ENCODE measurements at regions not wholly inside any gene's neighbourhood (a gene's known extent, or its start where the extent isn't known, plus 50 kb on each side); places are given as distances from the start of the nearest gene placed in this dataset.
"Not testable (repeated sequence)": the region's sequence is repeated elsewhere in the genome, so short reads cannot be mapped to it uniquely, and the experiment has no call there.

DNA sequence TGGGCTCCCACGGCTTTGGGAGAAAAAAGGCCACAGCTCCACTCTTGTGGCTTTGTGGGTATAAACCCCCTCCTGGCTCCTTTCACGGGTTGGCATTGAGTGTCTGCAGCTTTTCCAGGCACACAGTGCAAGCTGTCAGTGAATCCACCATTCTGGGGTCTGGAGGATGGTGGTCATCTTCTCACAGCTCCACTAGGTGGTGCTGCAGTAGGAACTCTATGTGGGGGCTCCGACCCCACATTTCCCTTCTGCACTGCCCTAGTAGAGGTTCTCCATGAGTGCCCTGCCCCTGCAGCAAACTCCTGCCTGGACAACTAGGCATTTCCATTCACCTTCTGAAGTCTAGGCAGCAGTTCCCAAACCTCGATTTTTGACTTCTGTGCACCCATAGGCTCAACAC, 104.5 kb downstream of the ART5 start:
- not testable (repeated sequence) for H3K4me1 ChIP-seq (ENCODE audit: control insufficient read depth, insufficient read depth, low read length); H3K9me3 ChIP-seq (ENCODE audit: control insufficient read depth, low read length); H3K27me3 ChIP-seq (ENCODE audit: control insufficient read depth, insufficient read depth, low read length); H3K9ac ChIP-seq (ENCODE audit: low read length); H3K36me3 ChIP-seq (ENCODE audit: control insufficient read depth, insufficient read depth, low read length); H3K4me3 ChIP-seq (ENCODE audit: low read length)

DNA sequence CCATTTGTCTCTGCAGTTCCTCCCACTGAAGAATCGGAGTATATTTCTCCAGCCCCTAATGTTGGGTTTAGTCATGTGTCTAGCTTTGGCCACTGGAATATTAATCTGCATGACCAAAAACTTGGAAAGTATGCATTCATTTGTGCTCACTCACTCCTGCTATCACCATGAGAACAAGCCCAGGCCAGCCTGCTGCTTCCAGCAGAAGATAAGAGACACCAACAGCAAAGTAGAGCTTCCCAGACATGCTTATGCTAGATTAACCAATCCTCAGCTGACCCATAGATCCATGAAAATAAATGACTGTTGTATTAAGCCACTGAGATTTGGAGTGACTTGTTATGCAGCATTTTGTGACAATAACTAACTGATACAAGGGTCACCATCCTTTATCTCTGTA, 108.8 kb downstream of the ART5 start:
- not testable (repeated sequence) for H3K27me3 ChIP-seq (ENCODE audit: control insufficient read depth, insufficient read depth, low read length); H3K4me3 ChIP-seq (ENCODE audit: low read length); H3K36me3 ChIP-seq (ENCODE audit: control insufficient read depth, insufficient read depth, low read length); H3K4me1 ChIP-seq (ENCODE audit: control insufficient read depth, insufficient read depth, low read length); H3K9me3 ChIP-seq (ENCODE audit: control insufficient read depth, low read length); H3K9ac ChIP-seq (ENCODE audit: low read length)

DNA sequence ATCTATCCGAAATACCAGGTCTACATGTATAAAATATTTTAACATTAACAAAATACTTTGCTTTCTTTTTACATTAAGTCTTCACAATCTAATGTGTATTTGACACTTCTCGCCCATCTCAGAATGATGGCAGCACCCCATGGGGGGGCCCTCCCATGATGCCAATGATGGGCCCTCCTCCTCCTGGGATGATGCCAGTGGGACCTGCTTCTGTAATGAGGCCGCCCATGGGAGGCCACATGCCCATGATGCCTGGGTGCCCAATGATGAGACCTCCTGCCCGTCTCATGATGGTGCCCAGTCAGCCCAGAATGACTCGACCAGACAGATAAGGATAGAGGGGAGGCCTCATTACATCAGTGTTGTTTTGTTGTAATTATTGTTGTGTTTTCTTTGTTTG, 110.5 kb downstream of the ART5 start:
- not testable (repeated sequence) for H3K9ac ChIP-seq (ENCODE audit: low read length); H3K4me3 ChIP-seq (ENCODE audit: low read length); H3K27me3 ChIP-seq (ENCODE audit: control insufficient read depth, insufficient read depth, low read length); H3K36me3 ChIP-seq (ENCODE audit: control insufficient read depth, insufficient read depth, low read length); H3K4me1 ChIP-seq (ENCODE audit: control insufficient read depth, insufficient read depth, low read length); H3K9me3 ChIP-seq (ENCODE audit: control insufficient read depth, low read length)

DNA sequence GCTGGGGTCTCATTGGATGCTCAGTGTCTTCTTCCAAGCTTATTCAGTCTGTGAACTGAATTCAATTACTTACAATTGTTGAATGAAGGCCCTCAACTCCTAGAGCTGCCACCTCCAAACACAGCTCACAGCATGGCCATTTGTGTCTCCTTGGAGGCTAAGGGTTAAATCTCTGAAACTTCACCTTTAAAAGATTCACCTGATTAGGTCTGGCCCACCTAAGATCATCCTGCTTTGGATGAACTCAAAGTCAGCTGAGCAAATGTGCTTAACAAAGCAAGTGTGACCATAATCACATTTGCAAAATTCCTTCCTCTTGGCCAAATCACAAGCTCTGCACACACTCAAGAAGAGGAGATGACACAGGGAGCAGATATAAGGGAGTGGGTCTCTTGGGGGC, 118.2 kb downstream of the ART5 start:
- not testable (repeated sequence) for H3K9ac ChIP-seq (ENCODE audit: low read length); H3K4me1 ChIP-seq (ENCODE audit: control insufficient read depth, insufficient read depth, low read length); H3K27me3 ChIP-seq (ENCODE audit: control insufficient read depth, insufficient read depth, low read length); H3K36me3 ChIP-seq (ENCODE audit: control insufficient read depth, insufficient read depth, low read length); H3K9me3 ChIP-seq (ENCODE audit: control insufficient read depth, low read length); H3K4me3 ChIP-seq (ENCODE audit: low read length)

DNA sequence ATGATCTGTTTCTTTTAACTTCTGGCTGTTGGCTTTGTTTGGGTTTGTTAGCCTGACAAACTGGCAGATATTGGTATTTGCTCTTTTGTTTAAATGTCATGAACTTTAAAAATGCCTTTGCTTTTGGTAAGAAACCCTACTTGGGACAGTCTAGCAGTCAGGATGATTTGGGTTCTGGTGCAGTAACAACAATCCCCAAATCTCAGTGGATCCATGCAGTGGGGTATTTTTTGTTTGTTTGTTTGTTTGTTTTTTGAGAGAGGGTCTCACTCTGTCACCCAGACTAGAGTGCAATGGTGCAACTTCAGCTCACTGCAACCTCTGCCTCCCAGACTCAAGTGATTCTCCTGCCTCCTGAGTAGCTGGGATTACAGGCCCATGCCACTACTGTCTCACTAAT, 120.9 kb downstream of the ART5 start:
- H3K27me3 ChIP-seq (ENCODE audit: control insufficient read depth, insufficient read depth, low read length); H3K36me3 ChIP-seq (ENCODE audit: control insufficient read depth, insufficient read depth, low read length); H3K9me3 ChIP-seq (ENCODE audit: control insufficient read depth, low read length); H3K4me1 ChIP-seq (ENCODE audit: control insufficient read depth, insufficient read depth, low read length); H3K9ac ChIP-seq (ENCODE audit: low read length); H3K4me3 ChIP-seq (ENCODE audit: low read length): not testable (repeated sequence)

DNA sequence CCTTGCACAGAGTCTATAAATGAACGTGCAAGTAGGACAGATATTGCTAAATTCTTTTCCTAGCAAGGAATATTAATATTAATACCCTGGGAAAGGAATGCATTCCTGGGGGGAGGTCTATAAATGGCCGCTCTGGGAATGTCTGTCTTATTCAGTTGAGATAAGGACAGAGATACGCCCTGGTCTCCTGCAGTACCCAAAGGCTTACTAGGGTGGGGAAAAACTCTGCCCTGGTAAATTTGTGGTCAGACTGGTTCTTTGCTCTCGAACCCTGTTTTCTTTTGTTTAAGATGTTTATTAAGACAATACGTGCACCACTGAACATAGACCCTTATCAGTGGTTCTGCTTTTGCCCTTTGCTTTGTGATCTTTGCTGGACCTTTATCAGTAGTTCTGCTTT, 122.0 kb downstream of the ART5 start:
- not testable (repeated sequence) for H3K9me3 ChIP-seq (ENCODE audit: control insufficient read depth, low read length); H3K9ac ChIP-seq (ENCODE audit: low read length); H3K4me1 ChIP-seq (ENCODE audit: control insufficient read depth, insufficient read depth, low read length); H3K4me3 ChIP-seq (ENCODE audit: low read length); H3K36me3 ChIP-seq (ENCODE audit: control insufficient read depth, insufficient read depth, low read length); H3K27me3 ChIP-seq (ENCODE audit: control insufficient read depth, insufficient read depth, low read length)

DNA sequence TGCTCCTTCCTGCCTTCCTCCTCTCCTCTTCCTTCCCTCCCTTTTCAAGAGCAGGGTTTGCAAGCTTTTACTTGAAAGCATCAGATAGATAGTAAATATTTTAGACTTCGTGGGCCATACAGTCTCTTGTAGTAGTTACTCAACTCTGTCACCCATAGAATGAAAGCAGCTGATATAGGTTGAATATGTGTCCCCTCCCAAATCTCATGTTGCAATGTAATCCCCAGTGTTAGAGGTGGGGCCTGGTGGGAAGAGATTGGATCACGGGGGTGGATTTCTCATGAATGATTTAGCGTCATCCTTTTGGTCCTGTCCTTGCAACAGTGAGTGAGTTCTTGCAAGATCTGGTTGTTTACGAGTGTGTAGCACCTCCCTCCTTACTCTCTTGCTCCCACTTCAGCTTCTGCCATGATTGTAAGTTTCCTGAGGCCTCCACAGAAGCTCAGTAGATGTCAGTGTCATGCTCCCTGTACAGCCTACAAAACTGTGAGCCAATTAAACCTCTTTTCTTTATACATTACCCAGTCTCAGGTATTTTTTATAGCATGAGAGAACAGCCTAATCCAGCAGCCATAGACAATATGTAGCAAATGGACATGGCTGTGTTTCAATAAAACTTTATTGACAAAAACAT, 124.7 kb downstream of the ART5 start:
- not testable (repeated sequence) for H3K27me3 ChIP-seq (ENCODE audit: control insufficient read depth, insufficient read depth, low read length); H3K36me3 ChIP-seq (ENCODE audit: control insufficient read depth, insufficient read depth, low read length)

DNA sequence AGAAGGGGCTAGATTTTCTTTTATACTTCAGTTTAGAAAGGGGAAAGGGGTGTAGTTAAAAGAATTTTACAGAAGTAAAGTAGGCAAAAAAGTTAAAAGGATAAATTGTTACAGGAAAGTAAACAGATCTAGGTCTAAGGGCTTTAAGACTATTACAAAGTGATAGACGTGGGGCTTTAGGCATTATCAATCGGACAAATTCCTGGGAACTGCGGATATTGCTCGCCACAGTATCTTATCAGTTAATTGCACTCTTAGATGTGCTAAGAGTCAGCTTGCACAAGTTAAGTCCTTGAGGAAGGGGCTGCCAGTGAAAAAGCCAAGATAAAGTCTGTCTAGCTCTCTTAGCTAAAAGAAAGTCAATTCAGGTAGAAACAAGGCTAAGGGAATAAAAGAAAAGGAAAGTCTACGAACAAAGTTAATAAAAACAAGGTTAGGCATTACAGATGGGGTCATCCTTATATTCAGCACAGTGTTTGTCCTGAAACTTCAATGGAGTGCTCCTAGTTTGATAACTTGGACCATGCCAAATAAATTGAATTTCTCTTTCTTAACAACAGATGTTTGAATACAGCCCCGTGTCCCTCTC, 125.4 kb downstream of the ART5 start:
- not testable (repeated sequence) for H3K9ac ChIP-seq (ENCODE audit: low read length); H3K36me3 ChIP-seq (ENCODE audit: control insufficient read depth, insufficient read depth, low read length); H3K4me3 ChIP-seq (ENCODE audit: low read length); H3K27me3 ChIP-seq (ENCODE audit: control insufficient read depth, insufficient read depth, low read length); H3K9me3 ChIP-seq (ENCODE audit: control insufficient read depth, low read length)
- peaks cover 10% of the 10 kb centered on the region for H3K4me1 ChIP-seq (ENCODE audit: control insufficient read depth, insufficient read depth, low read length)

More for the DNA sequence above, 124.7 kb downstream of the ART5 start:
- not testable (repeated sequence) for H3K9me3 ChIP-seq (ENCODE audit: control insufficient read depth, low read length); H3K4me3 ChIP-seq (ENCODE audit: low read length); H3K9ac ChIP-seq (ENCODE audit: low read length); H3K4me1 ChIP-seq (ENCODE audit: control insufficient read depth, insufficient read depth, low read length)

DNA sequence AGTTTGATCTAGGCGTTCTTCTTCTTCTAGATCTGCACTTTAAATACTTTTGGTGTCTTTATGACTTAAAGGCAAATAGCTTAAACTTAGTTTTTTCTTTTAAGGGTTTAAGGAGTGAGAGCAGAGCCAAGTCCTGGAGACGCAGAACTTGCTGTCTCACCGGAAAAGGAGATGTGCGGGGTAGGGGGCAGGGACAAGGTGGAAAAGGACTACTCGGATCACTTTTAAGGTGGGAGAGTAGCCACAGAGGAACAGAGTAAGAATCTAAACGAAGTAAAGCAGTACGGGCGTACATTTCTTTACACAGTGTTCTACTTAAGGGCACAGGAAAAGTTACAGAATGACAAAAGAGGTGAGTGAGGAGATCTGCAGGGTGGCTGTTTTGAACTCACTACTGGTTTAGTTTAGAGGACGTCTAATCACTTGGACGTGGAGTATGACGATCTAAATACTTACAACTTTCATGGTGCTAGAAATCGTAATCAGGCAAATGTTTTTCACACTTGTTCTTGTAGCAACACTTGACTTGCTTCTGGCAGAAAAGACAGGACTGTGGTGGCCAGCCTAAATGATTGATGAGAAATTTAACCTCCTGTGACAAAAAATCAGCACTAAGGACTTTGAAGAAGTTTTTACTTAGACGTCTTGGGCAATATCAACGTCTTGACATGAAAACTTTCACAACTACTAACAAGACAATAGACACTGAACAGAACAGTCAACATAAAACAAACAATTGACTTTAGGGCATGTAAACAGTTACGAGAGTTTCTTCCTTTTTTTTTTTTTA, 127.0 kb downstream of the ART5 start:
- not testable (repeated sequence) for H3K9me3 ChIP-seq (ENCODE audit: control insufficient read depth, low read length); H3K36me3 ChIP-seq (ENCODE audit: control insufficient read depth, insufficient read depth, low read length); H3K9ac ChIP-seq (ENCODE audit: low read length); H3K4me3 ChIP-seq (ENCODE audit: low read length); H3K27me3 ChIP-seq (ENCODE audit: control insufficient read depth, insufficient read depth, low read length)
- peaks cover 17% of the 10 kb centered on the region for H3K4me1 ChIP-seq (ENCODE audit: control insufficient read depth, insufficient read depth, low read length)

DNA sequence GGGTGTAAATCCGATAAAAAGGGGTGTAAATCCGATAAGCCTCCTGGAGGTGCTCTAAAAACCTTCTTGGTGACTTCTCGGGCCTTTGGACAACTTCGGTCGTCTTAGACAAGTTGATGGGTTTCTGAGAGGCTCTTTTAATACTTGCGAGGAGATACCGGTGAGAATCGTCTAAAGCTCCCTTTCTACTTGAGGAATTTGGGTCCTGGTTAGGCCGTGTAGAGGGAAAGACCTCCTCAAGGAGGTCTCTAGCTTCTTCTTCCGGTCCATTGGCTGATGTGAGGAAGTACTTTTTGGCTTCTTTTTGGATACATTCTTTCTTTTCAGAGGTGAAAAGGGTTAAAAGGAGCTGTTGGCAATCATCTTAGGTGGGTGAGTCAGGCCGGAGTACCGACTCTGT, 128.5 kb downstream of the ART5 start:
- not testable (repeated sequence) for H3K36me3 ChIP-seq (ENCODE audit: control insufficient read depth, insufficient read depth, low read length); H3K4me3 ChIP-seq (ENCODE audit: low read length); H3K27me3 ChIP-seq (ENCODE audit: control insufficient read depth, insufficient read depth, low read length); H3K9ac ChIP-seq (ENCODE audit: low read length); H3K9me3 ChIP-seq (ENCODE audit: control insufficient read depth, low read length)
- peaks cover 17% of the 10 kb centered on the region for H3K4me1 ChIP-seq (ENCODE audit: control insufficient read depth, insufficient read depth, low read length)

DNA sequence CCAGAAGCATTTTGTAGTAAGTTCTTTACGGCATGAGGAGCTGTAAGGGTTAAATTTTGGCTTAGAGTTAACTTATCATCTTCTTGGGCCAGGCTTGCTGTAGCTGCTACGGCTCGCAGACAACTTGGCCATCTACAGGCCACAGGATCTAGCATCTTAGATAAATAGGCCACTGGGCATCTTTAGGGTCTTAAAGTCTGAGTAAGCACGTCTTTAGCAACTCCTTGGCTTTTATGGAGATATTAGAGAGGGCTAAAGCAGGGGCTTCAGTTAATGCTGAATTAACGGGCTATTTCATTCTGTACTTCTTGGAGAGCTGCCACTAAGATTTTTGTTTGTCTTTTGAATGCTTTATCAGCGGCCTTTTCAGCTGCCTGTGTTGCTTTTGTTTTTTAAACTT, 129.0 kb downstream of the ART5 start:
- H3K27me3 ChIP-seq (ENCODE audit: control insufficient read depth, insufficient read depth, low read length); H3K4me3 ChIP-seq (ENCODE audit: low read length); H3K9ac ChIP-seq (ENCODE audit: low read length); H3K36me3 ChIP-seq (ENCODE audit: control insufficient read depth, insufficient read depth, low read length); H3K9me3 ChIP-seq (ENCODE audit: control insufficient read depth, low read length): not testable (repeated sequence)
- peaks cover 17% of the 10 kb centered on the region for H3K4me1 ChIP-seq (ENCODE audit: control insufficient read depth, insufficient read depth, low read length)

DNA sequence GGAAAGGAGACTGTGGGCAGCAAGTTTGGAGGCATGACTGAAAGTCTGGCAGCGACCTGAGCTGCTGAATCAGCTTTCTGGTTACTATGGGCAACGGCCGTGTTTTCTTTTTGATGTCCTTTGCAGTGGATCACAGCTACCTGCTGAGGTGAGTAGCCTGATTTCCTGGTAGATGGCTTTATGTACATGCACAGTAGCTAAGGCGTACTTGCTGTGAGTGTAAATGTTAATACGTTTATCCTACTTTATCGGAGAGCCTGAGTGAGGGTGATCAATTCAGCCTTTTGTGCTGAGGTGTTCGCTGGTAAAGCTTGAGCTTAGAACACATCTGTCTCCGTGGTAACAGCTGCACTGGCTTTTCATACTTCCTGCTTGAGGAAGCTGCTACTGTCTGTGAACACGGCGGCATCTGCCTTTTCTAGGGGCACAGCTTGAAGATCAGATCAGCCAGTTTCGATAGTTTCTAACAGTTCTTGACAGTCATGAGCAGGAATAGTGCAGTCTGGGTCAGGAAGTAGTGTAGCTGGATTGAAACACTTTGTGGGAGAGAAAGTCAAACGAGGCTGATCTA, 129.6 kb downstream of the ART5 start:
- not testable (repeated sequence) for H3K27me3 ChIP-seq (ENCODE audit: control insufficient read depth, insufficient read depth, low read length); H3K9me3 ChIP-seq (ENCODE audit: control insufficient read depth, low read length)

More for the DNA sequence above, 129.6 kb downstream of the ART5 start:
- H3K36me3 ChIP-seq (ENCODE audit: control insufficient read depth, insufficient read depth, low read length); H3K4me3 ChIP-seq (ENCODE audit: low read length): not testable (repeated sequence)
- Histone ChIP-seq H3K9ac (ENCODE audit: low read length) (peak overlapping the region; percentile 45), H3K4me1 (ENCODE audit: control insufficient read depth, insufficient read depth, low read length) (peaks cover 17% of the 10 kb centered on the region)
